Karpas-422 (cell line): ENCODE measurements at regions not wholly inside any gene's neighbourhood (a gene's known extent, or its start where the extent isn't known, plus 50 kb on each side); places are given as distances from the start of the nearest gene placed in this dataset.
"Not testable (repeated sequence)": the region's sequence is repeated elsewhere in the genome, so short reads cannot be mapped to it uniquely, and the experiment has no call there.

Source experiments
- DNase-seq: peaks from one replicate; pipeline ENCODE4 v3.0.0-alpha.2; 2015
- H2AFZ ChIP-seq: fragments of 200-600 bp; sonication (generic); 2 replicates; pipeline ENCODE4 v1.6.1; 2014; ENCODE audit warnings: antibody characterized with exemption, low read length, mixed read lengths
- H3K27ac ChIP-seq: fragments of 200-600 bp; sonication (generic); 2 replicates; pipeline ENCODE4 v1.5.1; 2014; ENCODE audit warnings: mild to moderate bottlenecking, low read length, moderate library complexity
- H3K27me3 ChIP-seq: fragments of 200-600 bp; sonication (generic); 2 replicates; pipeline ENCODE4 v1.6.1; 2014; ENCODE audit warnings: low read length, mixed read lengths
- H3K36me3 ChIP-seq: fragments of 200-600 bp; sonication (generic); 2 replicates; pipeline ENCODE4 v1.6.1; 2014; ENCODE audit warnings: low read length, mixed read lengths; ENCODE audit not compliant: insufficient read depth
- H3K4me1 ChIP-seq: fragments of 200-600 bp; sonication (generic); 2 replicates; pipeline ENCODE4 v1.6.1; 2014; ENCODE audit warnings: mild to moderate bottlenecking, low read length, mixed read lengths
- H3K4me2 ChIP-seq: fragments of 200-600 bp; sonication (generic); 2 replicates; pipeline ENCODE4 v1.6.1; 2014; ENCODE audit warnings: low read length, low read depth, mild to moderate bottlenecking; ENCODE audit not compliant: poor library complexity, severe bottlenecking
- H3K4me3 ChIP-seq: fragments of 200-600 bp; sonication (generic); 2 replicates; pipeline ENCODE4 v1.5.1; 2014; ENCODE audit warnings: mild to moderate bottlenecking, antibody characterized with exemption, low read length, mixed read lengths
- H3K79me2 ChIP-seq: fragments of 200-600 bp; sonication (generic); 2 replicates; pipeline ENCODE4 v1.6.1; 2014; ENCODE audit warnings: mild to moderate bottlenecking, low read length, mixed read lengths
- H3K9ac ChIP-seq: fragments of 200-600 bp; sonication (generic); 2 replicates; pipeline ENCODE4 v1.6.0; 2014; ENCODE audit warnings: low read length
- H3K9me2 ChIP-seq: fragments of 200-600 bp; sonication (generic), shearing (Covaris generic); replicated peaks from 2 replicates; pipeline ENCODE4 v1.6.0; 2014; ENCODE audit warnings: mild to moderate bottlenecking, low read length, moderate library complexity; ENCODE audit not compliant: insufficient read depth
- H3K9me3 ChIP-seq: fragments of 300-700, 200-600 bp; sonication (generic); 2 replicates; pipeline ENCODE4 v1.6.1; 2014; ENCODE audit warnings: low read length, mixed read lengths
- H4K20me1 ChIP-seq: fragments of 200-600 bp; sonication (generic); 2 replicates; pipeline ENCODE4 v1.6.1; 2014; ENCODE audit warnings: mild to moderate bottlenecking, antibody characterized with exemption, low read length, low read depth; ENCODE audit not compliant: insufficient read depth

DNA sequence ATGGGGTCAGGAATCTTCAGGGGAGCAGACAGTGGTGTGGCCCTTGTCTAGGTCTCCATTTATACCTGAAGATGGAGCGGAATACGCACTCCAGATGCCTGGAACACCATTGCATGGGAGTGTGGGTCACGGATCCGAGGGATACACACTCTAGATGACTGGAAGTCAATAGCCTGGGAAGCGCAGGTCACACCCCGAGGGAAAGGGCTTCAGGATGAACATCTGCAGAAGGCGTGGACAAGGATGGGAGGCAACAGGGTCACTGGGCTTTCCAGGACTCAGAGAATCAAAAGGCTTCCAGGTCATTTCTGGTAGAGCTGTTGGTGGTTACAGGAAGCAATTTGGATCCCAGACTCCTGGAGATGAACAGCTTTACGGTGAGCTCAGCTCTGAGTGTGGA is 382.2 kb upstream of the KLF6 start:
- Histone ChIP-seq H3K9me3 (no peaks in the 10 kb centered on the region), H3K4me1 (peaks cover 7% of the 10 kb centered on the region), H3K27ac (no peak overlapping the region), H3K4me3 (no peak overlapping the region), H2AFZ (no peak overlapping the region), H4K20me1 (no peaks in the 10 kb centered on the region), H3K27me3 (no peaks in the 10 kb centered on the region), H3K9ac (no peak overlapping the region), H3K79me2 (no peaks in the 10 kb centered on the region), H3K36me3 (no peaks in the 10 kb centered on the region), H3K9me2 (no peaks in the 10 kb centered on the region), H3K4me2 (no peak overlapping the region)
- no peak for DNase-seq

DNA sequence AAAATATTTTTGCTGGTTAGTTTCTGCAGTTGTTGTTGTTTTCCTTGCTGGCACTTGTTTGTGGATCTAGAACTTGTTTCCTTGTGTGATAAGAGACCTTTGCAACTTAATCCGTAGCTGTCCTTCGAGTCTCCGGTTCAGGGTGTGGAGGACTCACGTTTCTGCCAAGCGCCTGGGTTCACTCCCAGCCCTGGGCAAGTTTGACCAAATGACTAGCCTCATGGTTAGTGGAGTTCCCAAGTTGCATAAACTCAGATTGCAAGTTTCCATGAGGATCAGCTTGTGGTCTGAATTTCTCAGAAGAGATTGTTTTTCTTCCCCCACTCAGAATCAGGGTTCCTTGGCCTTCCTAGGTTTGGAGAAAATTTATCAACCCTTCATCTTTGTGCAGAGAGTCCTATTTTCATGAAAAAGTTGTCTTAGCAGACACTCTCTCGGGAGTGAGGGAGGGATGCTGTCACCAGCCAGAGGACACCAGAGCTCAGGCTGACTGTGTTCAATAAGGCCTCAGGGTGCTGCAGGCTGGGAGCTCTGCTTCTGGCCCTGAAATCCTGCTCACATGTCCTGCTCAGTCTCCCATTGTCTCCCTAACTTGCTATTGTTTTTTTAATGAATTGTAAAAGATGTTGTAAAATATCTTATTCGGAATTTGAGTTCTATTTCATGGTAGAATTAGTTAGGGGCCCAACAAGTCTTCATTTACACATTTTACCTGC is 377.7 kb upstream of the KLF6 start:
- H3K27me3 ChIP-seq, result no peaks in the 10 kb centered on the region
- H4K20me1 ChIP-seq, result no peaks in the 10 kb centered on the region
- no peaks in the 10 kb centered on the region for H3K9me2 ChIP-seq
- H3K36me3 ChIP-seq, result no peaks in the 10 kb centered on the region
- no peak overlapping the region for H3K4me3 ChIP-seq
- H2AFZ ChIP-seq, result no peak overlapping the region
- H3K9me3 ChIP-seq, result no peaks in the 10 kb centered on the region
- H3K27ac ChIP-seq, result no peak overlapping the region
- DNase-seq, result no peak
- no peak overlapping the region for H3K9ac ChIP-seq
- H3K4me1 ChIP-seq, result no peaks in the 10 kb centered on the region
- H3K4me2 ChIP-seq, result no peak overlapping the region
- no peaks in the 10 kb centered on the region for H3K79me2 ChIP-seq

DNA sequence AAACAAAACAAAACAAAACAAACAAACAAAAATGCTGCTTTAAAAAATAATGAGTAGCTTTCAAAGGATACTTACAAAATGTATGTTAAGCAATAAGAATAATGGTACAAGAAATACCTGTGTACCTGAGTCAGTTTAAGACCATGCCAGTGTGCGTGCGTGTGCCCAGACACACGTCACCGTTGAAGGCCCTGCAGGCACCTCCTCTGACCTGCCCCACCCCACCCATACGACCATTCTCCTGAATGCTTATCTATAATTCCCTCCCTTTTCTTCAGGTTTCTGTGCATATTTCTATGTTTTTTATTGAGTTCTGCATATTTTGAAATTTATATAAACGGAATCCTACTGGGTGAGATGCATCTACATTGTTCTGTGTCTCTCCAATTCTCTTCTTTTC is 374.2 kb upstream of the KLF6 start:
- Histone ChIP-seq H3K4me1 (no peaks in the 10 kb centered on the region), H3K9ac (no peak overlapping the region), H3K4me2 (no peak overlapping the region), H3K4me3 (no peak overlapping the region), H3K9me2 (no peaks in the 10 kb centered on the region), H3K27me3 (no peaks in the 10 kb centered on the region), H3K36me3 (no peaks in the 10 kb centered on the region), H3K27ac (no peak overlapping the region), H3K79me2 (no peaks in the 10 kb centered on the region), H3K9me3 (no peaks in the 10 kb centered on the region), H2AFZ (no peak overlapping the region), H4K20me1 (no peaks in the 10 kb centered on the region)
- no peak for DNase-seq

DNA sequence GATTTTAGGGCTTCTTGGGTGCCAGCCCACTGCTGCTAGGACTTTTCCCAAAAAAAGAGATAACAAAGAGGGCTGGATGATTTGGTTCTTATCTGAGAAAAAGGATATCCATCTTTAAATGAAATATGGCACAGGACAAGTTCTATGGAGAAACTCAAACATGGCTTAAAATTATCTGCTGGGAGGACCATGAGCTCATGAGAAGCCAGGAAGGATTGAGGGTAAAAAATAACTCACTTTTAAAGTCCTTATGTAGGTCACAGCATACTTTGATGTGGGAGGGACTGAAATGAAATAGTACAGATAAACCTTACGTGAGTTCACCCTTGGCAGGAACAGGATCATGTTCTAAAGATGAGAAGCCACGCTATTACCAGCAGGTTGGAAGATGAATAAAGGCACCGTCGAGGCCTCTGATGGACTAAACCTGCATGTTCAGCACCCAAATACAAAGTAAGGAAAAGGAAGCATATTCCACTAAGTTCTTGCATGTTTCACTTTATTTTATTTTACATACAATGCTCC is 369.2 kb upstream of the KLF6 start:
- Histone ChIP-seq H2AFZ (no peak overlapping the region), H3K36me3 (no peaks in the 10 kb centered on the region), H3K9me2 (no peaks in the 10 kb centered on the region), H3K79me2 (no peaks in the 10 kb centered on the region), H3K4me3 (no peak overlapping the region), H3K4me2 (no peak overlapping the region), H3K27me3 (no peaks in the 10 kb centered on the region), H3K9ac (no peak overlapping the region), H4K20me1 (no peaks in the 10 kb centered on the region), H3K9me3 (no peaks in the 10 kb centered on the region), H3K27ac (no peak overlapping the region), H3K4me1 (no peaks in the 10 kb centered on the region)
- no peak for DNase-seq

DNA sequence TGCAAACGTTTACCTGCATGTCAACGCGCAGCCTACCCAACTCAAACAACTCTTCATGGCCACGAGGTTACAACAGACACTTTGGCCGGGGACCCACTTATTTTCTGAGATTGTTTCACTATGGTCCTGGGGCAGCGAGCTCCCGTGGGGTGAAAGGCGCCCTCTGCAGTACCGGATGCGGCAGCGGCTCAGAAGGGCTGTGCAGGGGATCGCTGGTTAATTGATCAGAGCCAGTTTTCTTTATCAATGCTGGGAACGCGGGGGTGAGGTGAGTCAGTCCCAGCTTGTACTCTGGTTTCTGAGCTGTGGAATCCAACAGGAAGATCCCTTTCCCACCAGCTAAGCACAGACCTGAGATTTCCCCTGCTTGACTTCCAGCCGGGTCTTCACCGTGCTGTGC is 366.5 kb upstream of the KLF6 start:
- no peaks in the 10 kb centered on the region for H4K20me1 ChIP-seq
- H3K9me2 ChIP-seq, result no peaks in the 10 kb centered on the region
- H3K4me2 ChIP-seq, result no peak overlapping the region
- H3K9ac ChIP-seq, result no peak overlapping the region
- no peak overlapping the region for H3K4me3 ChIP-seq
- no peaks in the 10 kb centered on the region for H3K4me1 ChIP-seq
- no peak overlapping the region for H3K27ac ChIP-seq
- no peaks in the 10 kb centered on the region for H3K27me3 ChIP-seq
- H3K36me3 ChIP-seq, result no peaks in the 10 kb centered on the region
- no peaks in the 10 kb centered on the region for H3K79me2 ChIP-seq
- DNase-seq, result no peak
- no peaks in the 10 kb centered on the region for H3K9me3 ChIP-seq
- no peak overlapping the region for H2AFZ ChIP-seq

DNA sequence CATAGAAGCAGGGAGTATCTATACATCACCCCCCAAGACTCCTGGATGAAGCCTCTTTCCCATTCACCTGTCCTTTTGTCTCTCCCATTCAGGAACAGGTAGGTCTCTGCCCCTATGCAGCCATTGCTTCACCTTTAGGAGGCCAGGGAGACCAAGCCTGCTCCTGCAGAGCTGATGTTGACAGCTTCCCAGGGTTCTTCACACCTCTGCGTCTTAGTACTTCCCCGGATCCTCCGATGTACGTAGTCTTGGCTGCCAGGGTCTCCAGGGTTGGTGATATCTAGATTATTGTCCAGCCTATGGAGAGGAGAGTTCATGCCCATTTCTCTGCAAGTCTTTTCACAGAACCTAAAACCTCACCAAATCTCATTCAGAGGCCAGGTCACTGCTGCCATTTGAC is 365.7 kb upstream of the KLF6 start:
- DNase-seq, result no peak
- Histone ChIP-seq H3K9ac (no peak overlapping the region), H3K9me3 (no peaks in the 10 kb centered on the region), H3K36me3 (no peaks in the 10 kb centered on the region), H3K4me2 (no peak overlapping the region), H2AFZ (no peak overlapping the region), H3K9me2 (no peaks in the 10 kb centered on the region), H4K20me1 (no peaks in the 10 kb centered on the region), H3K4me1 (no peaks in the 10 kb centered on the region), H3K79me2 (no peaks in the 10 kb centered on the region), H3K4me3 (no peak overlapping the region), H3K27me3 (no peaks in the 10 kb centered on the region), H3K27ac (no peak overlapping the region)

DNA sequence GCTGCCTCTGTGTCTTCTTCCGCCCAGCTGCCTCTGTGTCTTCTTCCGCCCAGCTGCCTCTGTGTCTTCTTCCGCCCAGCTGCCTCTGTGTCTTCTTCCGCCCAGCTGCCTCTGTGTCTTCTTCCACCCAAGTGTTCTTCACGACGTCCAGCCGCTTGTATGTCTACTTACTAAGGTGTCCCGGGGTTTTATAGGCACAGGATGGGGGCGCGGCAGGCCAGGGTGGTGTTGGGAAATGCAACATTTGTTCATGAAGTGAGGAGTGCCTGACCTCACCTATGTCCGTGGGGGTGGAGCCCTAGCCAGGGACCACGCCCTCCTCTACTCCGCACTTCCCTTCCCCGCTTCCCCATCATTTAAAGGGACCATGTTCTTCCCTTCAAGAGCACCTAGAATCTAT is 364.5 kb upstream of the KLF6 start:
- H3K36me3 ChIP-seq, H2AFZ ChIP-seq, H3K27ac ChIP-seq, H3K4me1 ChIP-seq, DNase-seq, H3K9ac ChIP-seq, H4K20me1 ChIP-seq, H3K27me3 ChIP-seq, H3K79me2 ChIP-seq, H3K4me3 ChIP-seq, H3K9me2 ChIP-seq, H3K4me2 ChIP-seq, H3K9me3 ChIP-seq: not testable (repeated sequence)

DNA sequence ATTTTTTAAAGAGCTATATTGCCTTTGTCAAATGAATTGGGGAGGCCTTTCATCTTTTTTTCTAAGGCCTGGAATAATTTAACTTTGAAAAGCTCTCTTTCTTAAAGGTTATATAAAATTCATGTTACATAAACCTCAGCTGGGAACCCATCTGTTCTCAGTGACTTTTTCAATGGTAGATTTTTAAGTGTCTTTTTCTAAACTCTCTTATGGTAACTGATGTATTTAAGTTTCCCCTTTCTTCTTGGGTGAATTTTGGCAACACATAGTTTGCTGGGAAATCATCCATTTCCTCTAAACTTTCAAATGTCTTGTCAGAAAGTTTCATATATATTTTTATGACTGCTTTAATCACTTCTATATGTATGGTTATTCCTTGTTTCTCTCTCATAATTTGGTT is 362.2 kb upstream of the KLF6 start:
- H3K9me3 ChIP-seq, result no peaks in the 10 kb centered on the region
- no peaks in the 10 kb centered on the region for H3K27me3 ChIP-seq
- no peaks in the 10 kb centered on the region for H3K9me2 ChIP-seq
- H3K4me1 ChIP-seq, result no peaks in the 10 kb centered on the region
- no peaks in the 10 kb centered on the region for H3K36me3 ChIP-seq
- H3K4me3 ChIP-seq, result no peak overlapping the region
- no peaks in the 10 kb centered on the region for H4K20me1 ChIP-seq
- DNase-seq, result no peak
- no peak overlapping the region for H3K4me2 ChIP-seq
- no peak overlapping the region for H3K27ac ChIP-seq
- no peak overlapping the region for H2AFZ ChIP-seq
- H3K9ac ChIP-seq, result no peak overlapping the region
- H3K79me2 ChIP-seq, result no peaks in the 10 kb centered on the region
